Activated CD8-positive, alpha-beta memory T cell treated with anti-CD3 and anti-CD28 coated beads, Interleukin-2, amount 50 U/mL, for 48 hours (primary cell): ENCODE measurements at regions not wholly inside any gene's neighbourhood (a gene's known extent, or its start where the extent isn't known, plus 50 kb on each side); places are given as distances from the start of the nearest gene placed in this dataset.
"Not testable (repeated sequence)": the region's sequence is repeated elsewhere in the genome, so short reads cannot be mapped to it uniquely, and the experiment has no call there.

Source experiments
- DNase-seq: peaks from one replicate; pipeline ENCODE4 v3.0.0-alpha.2; 2020

- no peak for DNase-seq
Measured at GRCh38 chr6:13874191-13874549, 50.6 kb upstream of the RNF182 start.

- peak; percentile 89 for DNase-seq
Measured at GRCh38 chr6:13873288-13874190, 51.2 kb upstream of the RNF182 start.

- DNase-seq = no peak
Measured at GRCh38 chr6:13872681-13873080, 52.1 kb upstream of the RNF182 start.

GRCh38 chr6:13872006-13872405 is 52.7 kb upstream of the RNF182 start:
- not testable (repeated sequence) for DNase-seq

DNA sequence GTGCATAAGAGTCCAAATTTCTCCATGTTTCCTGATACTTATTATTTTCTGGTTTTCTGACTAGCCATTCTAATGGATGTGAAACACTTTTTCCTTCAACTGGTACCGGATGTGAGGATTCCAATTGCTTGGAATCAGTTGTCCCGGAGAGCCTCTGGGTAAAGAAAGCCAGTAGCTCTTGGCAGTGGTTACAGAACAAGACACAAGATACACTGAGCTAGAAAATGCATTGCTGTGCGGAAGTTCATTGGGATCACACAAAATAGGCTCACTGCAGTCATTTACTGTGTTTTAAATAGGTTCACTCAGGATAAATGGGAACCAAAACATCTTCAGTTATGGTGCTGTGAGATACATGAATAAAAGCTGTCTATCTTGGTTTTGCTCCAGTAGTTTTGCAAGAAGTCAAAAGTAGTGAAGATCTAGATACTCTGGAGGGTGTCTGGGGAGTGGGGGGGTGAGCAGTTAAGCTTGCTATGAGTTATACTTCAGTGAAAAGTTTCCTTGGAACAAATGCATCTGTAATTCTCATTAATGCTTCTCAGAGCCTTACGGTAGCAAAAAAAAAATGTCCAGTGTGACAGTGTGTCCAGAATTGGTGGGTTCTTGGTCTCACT is 54.4 kb upstream of the RNF182 start:
- no peak for DNase-seq

- no peak for DNase-seq
Measured at GRCh38 chr6:13868236-13868635, 53.9 kb upstream of the MCUR1 start.

DNA sequence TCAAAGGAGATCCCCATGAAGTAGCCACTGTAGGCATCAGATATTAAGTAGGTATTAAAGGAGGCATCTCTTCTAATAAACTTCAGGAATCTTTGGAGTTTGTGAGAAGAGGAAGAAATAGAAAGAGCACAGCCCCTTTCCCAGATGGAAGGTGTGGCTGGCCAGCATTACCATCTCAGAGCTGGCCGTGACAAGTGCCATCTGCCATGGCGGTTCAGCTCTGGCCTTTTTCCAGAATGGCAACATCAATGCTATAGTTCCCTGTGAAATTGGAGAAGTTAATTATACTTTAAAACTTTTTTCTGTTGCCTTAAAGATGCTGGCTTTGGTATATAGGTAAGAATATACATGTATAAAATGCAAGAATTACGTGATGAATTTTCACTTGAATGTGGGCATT is 51.9 kb upstream of the MCUR1 start:
- DNase-seq = no peak

GRCh38 chr6:13865141-13865540 is 50.8 kb upstream of the MCUR1 start:
- no peak for DNase-seq

DNA sequence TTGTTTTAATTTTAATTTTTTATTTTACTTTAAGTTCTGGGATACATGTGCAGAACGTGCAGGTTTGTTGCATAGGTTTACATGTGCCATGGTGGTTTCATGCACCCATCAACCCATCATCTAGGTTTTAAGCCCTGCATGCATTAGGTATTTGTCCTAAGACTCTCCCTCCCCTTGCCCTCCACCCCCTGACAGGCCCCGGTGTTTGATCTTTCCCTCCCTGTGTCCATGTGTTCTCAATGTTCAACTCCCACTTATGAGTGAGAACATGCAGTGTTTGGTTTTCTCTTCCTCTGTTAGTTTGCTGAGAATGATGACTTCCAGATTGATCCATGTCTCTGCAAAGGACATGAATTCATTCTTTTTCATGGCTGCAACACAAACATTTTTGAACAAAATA is 50.3 kb upstream of the MCUR1 start:
- not testable (repeated sequence) for DNase-seq
